ENCODE measurements at regions not wholly inside any gene's neighbourhood (a gene's known extent, or its start where the extent isn't known, plus 50 kb on each side); places are given as distances from the start of the nearest gene placed in this dataset.
A peak's percentile ranks its signal among the peaks of the same experiment; 100 is the strongest.

GRCh38 chr16:79845033-79845733 lies 244.6 kb upstream of the MAF start:
- H3K27ac ChIP-seq (ENCODE audit: insufficient read depth, low read length, poor library complexity, severe bottlenecking) = no peak overlapping the region
- DNase-seq = no peak

GRCh38 chr16:79844603-79845002 lies 244.1 kb upstream of the MAF start:
- Histone ChIP-seq H3K36me3 (ENCODE audit: control insufficient read depth, insufficient read depth, low read length) (no peaks in the 10 kb centered on the region), H3K4me3 (ENCODE audit: low read depth, low read length) (no peak overlapping the region), H3K27me3 (ENCODE audit: control insufficient read depth, insufficient read depth, low read length) (no peaks in the 10 kb centered on the region), H3K27ac (ENCODE audit: insufficient read depth, low read length, poor library complexity, severe bottlenecking) (no peak overlapping the region), H3K9me3 (ENCODE audit: control insufficient read depth in 2 of 2, low read length in 2 of 2) (no peaks in the 10 kb centered on the region), H3K4me1 (ENCODE audit: control insufficient read depth, insufficient read depth, low read length, poor library complexity, severe bottlenecking) (no peaks in the 10 kb centered on the region)
- ATAC-seq (ENCODE audit: low read depth in 2 of 2) (no peak), DNase-seq (no peak)
- Mint-ChIP-seq H3K36me3 (no peaks in the 10 kb centered on the region), H3K27ac (no peak overlapping the region), H3K9me3 (no peaks in the 10 kb centered on the region), H3K4me3 (no peak overlapping the region), H3K4me1 (no peaks in the 10 kb centered on the region), H3K27me3 (peaks cover 5% of the 10 kb centered on the region)

More at GRCh38 chr16:79845033-79845733, 244.6 kb upstream of the MAF start:
- Mint-ChIP-seq H3K4me1 (no peaks in the 10 kb centered on the region), H3K27ac (no peak overlapping the region), H3K9me3 (no peaks in the 10 kb centered on the region), H3K4me3 (no peak overlapping the region), H3K27me3 (peaks cover 5% of the 10 kb centered on the region), H3K36me3 (no peaks in the 10 kb centered on the region)
- no peaks in the 10 kb centered on the region for H3K4me1 ChIP-seq (ENCODE audit: control insufficient read depth, insufficient read depth, low read length, poor library complexity, severe bottlenecking)
- no peaks in the 10 kb centered on the region for H3K36me3 ChIP-seq (ENCODE audit: control insufficient read depth, insufficient read depth, low read length)
- ATAC-seq (ENCODE audit: low read depth in 2 of 2) = no peak
- H3K4me3 ChIP-seq (ENCODE audit: low read depth, low read length) = no peak overlapping the region
- no peaks in the 10 kb centered on the region for H3K9me3 ChIP-seq (ENCODE audit: control insufficient read depth in 2 of 2, low read length in 2 of 2)
- no peaks in the 10 kb centered on the region for H3K27me3 ChIP-seq (ENCODE audit: control insufficient read depth, insufficient read depth, low read length)

GRCh38 chr16:79843631-79844043 lies 243.1 kb upstream of the MAF start:
- no peaks in the 10 kb centered on the region for H3K9me3 ChIP-seq (ENCODE audit: control insufficient read depth in 2 of 2, low read length in 2 of 2)
- no peaks in the 10 kb centered on the region for H3K4me1 ChIP-seq (ENCODE audit: control insufficient read depth, insufficient read depth, low read length, poor library complexity, severe bottlenecking)
- H3K4me3 ChIP-seq (ENCODE audit: low read depth, low read length) = no peak overlapping the region
- no peak overlapping the region for H3K4me3 Mint-ChIP-seq
- H3K9me3 Mint-ChIP-seq = no peaks in the 10 kb centered on the region
- no peak overlapping the region for H3K27ac Mint-ChIP-seq
- no peaks in the 10 kb centered on the region for H3K36me3 ChIP-seq (ENCODE audit: control insufficient read depth, insufficient read depth, low read length)
- H3K4me1 Mint-ChIP-seq = no peaks in the 10 kb centered on the region
- no peak overlapping the region for H3K27ac ChIP-seq (ENCODE audit: insufficient read depth, low read length, poor library complexity, severe bottlenecking)
- peaks cover 5% of the 10 kb centered on the region for H3K27me3 Mint-ChIP-seq
- no peaks in the 10 kb centered on the region for H3K27me3 ChIP-seq (ENCODE audit: control insufficient read depth, insufficient read depth, low read length)
- no peak for ATAC-seq (ENCODE audit: low read depth in 2 of 2)
- H3K36me3 Mint-ChIP-seq = no peaks in the 10 kb centered on the region
- DNase-seq = peak in 1 of 3 donors; percentile 15

- Mint-ChIP-seq H3K36me3 (no peaks in the 10 kb centered on the region), H3K4me3 (no peak overlapping the region)
Observed at GRCh38 chr16:79843145-79843544, 242.6 kb upstream of the MAF start.

GRCh38 chr16:79842197-79842596 lies 241.7 kb upstream of the MAF start:
- Mint-ChIP-seq H3K4me3 (no peak overlapping the region), H3K27ac (no peak overlapping the region), H3K4me1 (no peaks in the 10 kb centered on the region), H3K27me3 (peaks cover 5% of the 10 kb centered on the region), H3K9me3 (no peaks in the 10 kb centered on the region), H3K36me3 (no peaks in the 10 kb centered on the region)
- Histone ChIP-seq H3K4me3 (ENCODE audit: low read depth, low read length) (no peak overlapping the region), H3K9me3 (ENCODE audit: control insufficient read depth in 2 of 2, low read length in 2 of 2) (no peaks in the 10 kb centered on the region), H3K27me3 (ENCODE audit: control insufficient read depth, insufficient read depth, low read length) (no peaks in the 10 kb centered on the region), H3K27ac (ENCODE audit: insufficient read depth, low read length, poor library complexity, severe bottlenecking) (no peak overlapping the region), H3K4me1 (ENCODE audit: control insufficient read depth, insufficient read depth, low read length, poor library complexity, severe bottlenecking) (no peaks in the 10 kb centered on the region), H3K36me3 (ENCODE audit: control insufficient read depth, insufficient read depth, low read length) (no peaks in the 10 kb centered on the region)
- ATAC-seq (ENCODE audit: low read depth in 2 of 2) (no peak), DNase-seq (no peak)

More at GRCh38 chr16:79843145-79843544, 242.6 kb upstream of the MAF start:
- Histone ChIP-seq H3K36me3 (ENCODE audit: control insufficient read depth, insufficient read depth, low read length) (no peaks in the 10 kb centered on the region), H3K4me1 (ENCODE audit: control insufficient read depth, insufficient read depth, low read length, poor library complexity, severe bottlenecking) (no peaks in the 10 kb centered on the region), H3K27ac (ENCODE audit: insufficient read depth, low read length, poor library complexity, severe bottlenecking) (no peak overlapping the region), H3K27me3 (ENCODE audit: control insufficient read depth, insufficient read depth, low read length) (no peaks in the 10 kb centered on the region), H3K4me3 (ENCODE audit: low read depth, low read length) (no peak overlapping the region), H3K9me3 (ENCODE audit: control insufficient read depth in 2 of 2, low read length in 2 of 2) (no peaks in the 10 kb centered on the region)
- H3K4me1 Mint-ChIP-seq = no peaks in the 10 kb centered on the region
- no peaks in the 10 kb centered on the region for H3K9me3 Mint-ChIP-seq
- no peak overlapping the region for H3K27ac Mint-ChIP-seq
- no peak for ATAC-seq (ENCODE audit: low read depth in 2 of 2)
- no peak for DNase-seq
- peaks cover 5% of the 10 kb centered on the region for H3K27me3 Mint-ChIP-seq

- no peaks in the 10 kb centered on the region for H3K9me3 Mint-ChIP-seq
- no peaks in the 10 kb centered on the region for H3K36me3 ChIP-seq (ENCODE audit: control insufficient read depth, insufficient read depth, low read length)
- DNase-seq (no peak), ATAC-seq (ENCODE audit: low read depth in 2 of 2) (no peak)
- H3K9me3 ChIP-seq (ENCODE audit: control insufficient read depth in 2 of 2, low read length in 2 of 2) = no peaks in the 10 kb centered on the region
- H3K27ac ChIP-seq (ENCODE audit: insufficient read depth, low read length, poor library complexity, severe bottlenecking) = no peak overlapping the region
- H3K36me3 Mint-ChIP-seq = no peaks in the 10 kb centered on the region
- no peak overlapping the region for H3K4me3 ChIP-seq (ENCODE audit: low read depth, low read length)
- no peaks in the 10 kb centered on the region for H3K4me1 ChIP-seq (ENCODE audit: control insufficient read depth, insufficient read depth, low read length, poor library complexity, severe bottlenecking)
- no peak overlapping the region for H3K4me3 Mint-ChIP-seq
- H3K4me1 Mint-ChIP-seq = no peaks in the 10 kb centered on the region
- H3K27me3 Mint-ChIP-seq = peaks cover 5% of the 10 kb centered on the region
- no peak overlapping the region for H3K27ac Mint-ChIP-seq
- no peaks in the 10 kb centered on the region for H3K27me3 ChIP-seq (ENCODE audit: control insufficient read depth, insufficient read depth, low read length)
Observed at GRCh38 chr16:79839466-79840341, 239.2 kb upstream of the MAF start.

- no peak overlapping the region for H3K4me3 ChIP-seq (ENCODE audit: low read depth, low read length)
- Mint-ChIP-seq H3K27me3 (peaks cover 5% of the 10 kb centered on the region), H3K36me3 (no peaks in the 10 kb centered on the region), H3K9me3 (no peaks in the 10 kb centered on the region), H3K4me3 (no peak overlapping the region), H3K4me1 (no peaks in the 10 kb centered on the region), H3K27ac (no peak overlapping the region)
- DNase-seq (no peak), ATAC-seq (ENCODE audit: low read depth in 2 of 2) (no peak)
- no peaks in the 10 kb centered on the region for H3K36me3 ChIP-seq (ENCODE audit: control insufficient read depth, insufficient read depth, low read length)
- no peaks in the 10 kb centered on the region for H3K4me1 ChIP-seq (ENCODE audit: control insufficient read depth, insufficient read depth, low read length, poor library complexity, severe bottlenecking)
- H3K27me3 ChIP-seq (ENCODE audit: control insufficient read depth, insufficient read depth, low read length) = no peaks in the 10 kb centered on the region
- H3K27ac ChIP-seq (ENCODE audit: insufficient read depth, low read length, poor library complexity, severe bottlenecking) = no peak overlapping the region
- no peaks in the 10 kb centered on the region for H3K9me3 ChIP-seq (ENCODE audit: control insufficient read depth in 2 of 2, low read length in 2 of 2)
Observed at GRCh38 chr16:79838496-79839259, 238.1 kb upstream of the MAF start.

Measured in CD4-positive, CD25-positive, alpha-beta regulatory T cell (primary cell).